GM23248 (cell line): ENCODE measurements at regions not wholly inside any gene's neighbourhood (a gene's known extent, or its start where the extent isn't known, plus 50 kb on each side); places are given as distances from the start of the nearest gene placed in this dataset.

ENCODE experiments used
- DNase-seq: peaks from one replicate; pipeline ENCODE4 v3.0.0-alpha.2; 2015
- H2AFZ ChIP-seq: fragments of 200-600 bp; sonication (generic); 2 replicates; pipeline ENCODE4 v1.6.1; 2016; ENCODE audit warnings: antibody characterized with exemption
- H3F3A ChIP-seq: fragments of 200-600 bp; sonication (generic); 2 replicates; pipeline ENCODE4 v1.6.1; 2016; ENCODE audit warnings: mild to moderate bottlenecking, antibody characterized with exemption, mixed run types; ENCODE audit not compliant: insufficient read depth
- H3K27ac ChIP-seq: fragments of 200-600 bp; sonication (generic); 2 replicates; pipeline ENCODE4 v1.5.1; 2016; ENCODE audit warnings: mild to moderate bottlenecking
- H3K27me3 ChIP-seq: fragments of 200-600 bp; sonication (generic); replicated peaks from 2 replicates; pipeline ENCODE4 v1.6.1; 2016; ENCODE audit warnings: mild to moderate bottlenecking; ENCODE audit not compliant: insufficient read depth
- H3K36me3 ChIP-seq: fragments of 200-600 bp; sonication (generic); 2 replicates; pipeline ENCODE4 v1.6.1; 2016; ENCODE audit warnings: low read depth, mild to moderate bottlenecking
- H3K4me1 ChIP-seq: fragments of 200-600 bp; sonication (generic); 2 replicates; pipeline ENCODE4 v1.6.1; 2016; ENCODE audit warnings: mild to moderate bottlenecking; ENCODE audit not compliant: insufficient read depth
- H3K4me2 ChIP-seq: fragments of 200-600 bp; sonication (generic); one replicate; pipeline ENCODE4 v1.6.1; 2016; ENCODE audit warnings: mild to moderate bottlenecking; ENCODE audit not compliant: unreplicated experiment
- H3K4me3 ChIP-seq: fragments of 200-600 bp; sonication (generic); 2 replicates; pipeline ENCODE4 v1.5.1; 2016; ENCODE audit warnings: mild to moderate bottlenecking
- H3K79me2 ChIP-seq: fragments of 200-600 bp; sonication (generic); 2 replicates; pipeline ENCODE4 v1.6.1; 2016; ENCODE audit warnings: mild to moderate bottlenecking; ENCODE audit not compliant: insufficient read depth
- H3K9ac ChIP-seq: fragments of 200-600 bp; sonication (generic); 2 replicates; pipeline ENCODE4 v1.6.1; 2016; ENCODE audit warnings: mild to moderate bottlenecking
- H3K9me2 ChIP-seq: fragments of 200-600 bp; sonication (generic); 2 replicates; pipeline ENCODE4 v1.6.1; 2016; ENCODE audit warnings: mixed run types, mild to moderate bottlenecking, moderate library complexity; ENCODE audit not compliant: insufficient read depth
- H3K9me3 ChIP-seq: fragments of 200-600 bp; sonication (generic); one replicate; pipeline ENCODE4 v1.6.1; 2017; ENCODE audit warnings: low read depth
- H4K20me1 ChIP-seq: fragments of 200-600 bp; sonication (generic); 2 replicates; pipeline ENCODE4 v1.6.0; 2016; ENCODE audit not compliant: insufficient read depth
- EZH2 ChIP-seq: fragments of 200-600 bp; sonication (generic); IDR thresholded peaks from 2 replicates; pipeline ENCODE4 v1.6.1; 2018; ENCODE audit warnings: antibody characterized with exemption, mild to moderate bottlenecking; ENCODE audit not compliant: insufficient read depth, poor library complexity, severe bottlenecking
- EZH2phosphoT487 ChIP-seq: fragments of 200-600 bp; sonication (generic); IDR thresholded peaks from 2 replicates; pipeline ENCODE4 v1.6.1; 2018; ENCODE audit warnings: antibody characterized with exemption, moderate library complexity, mild to moderate bottlenecking, low read depth; ENCODE audit not compliant: insufficient read depth
- WGBS, 2 experiments: methylation state at CpG; one replicate each; pipeline ENCODE4 v1.1.6; 2015 to 2017; ENCODE audit warnings: low lambda C conversion rate in 2 of 2, low coverage in 1 of 2; ENCODE audit errors: missing lambda C conversion rate in 2 of 2; 5-methylcytosine and 5-hydroxymethylcytosine counted together
- in situ Hi-C: fragments of 300-500 bp; cut with MboI; formaldehyde crosslinking; loops from 2 replicates; pipeline ENCODE4 v1.15.0; 2020

- H3K4me3 ChIP-seq: no peak overlapping the region
- H3K4me1 ChIP-seq: no peaks in the 10 kb centered on the region
- no peaks in the 10 kb centered on the region for H3F3A ChIP-seq
- TF ChIP-seq EZH2 (no peak), EZH2phosphoT487 (no peak)
- no peak overlapping the region for H3K27ac ChIP-seq
- no peaks in the 10 kb centered on the region for H3K36me3 ChIP-seq
- no peaks in the 10 kb centered on the region for H3K79me2 ChIP-seq
- no peak overlapping the region for H2AFZ ChIP-seq
- no peak overlapping the region for H3K9ac ChIP-seq
- no peaks in the 10 kb centered on the region for H4K20me1 ChIP-seq
- DNase-seq: peak; percentile 9
- H3K4me2 ChIP-seq: no peak overlapping the region
- H3K9me3 ChIP-seq: no peaks in the 10 kb centered on the region
- no peaks in the 10 kb centered on the region for H3K27me3 ChIP-seq
- no peaks in the 10 kb centered on the region for H3K9me2 ChIP-seq
- in situ Hi-C loops: no loop called here
- WGBS, 2 experiments: 88 to 92% methylated on average over 5 of the region's 5 CpGs
These were observed 57.9 kb upstream of the EPAS1 start for GRCh38 chr2:46239175-46239846.

- no peak overlapping the region for H3K4me2 ChIP-seq
- in situ Hi-C loops: no loop called here
- no peaks in the 10 kb centered on the region for H3K9me2 ChIP-seq
- no peak overlapping the region for H2AFZ ChIP-seq
- no peaks in the 10 kb centered on the region for H3K4me1 ChIP-seq
- no peak overlapping the region for H3K4me3 ChIP-seq
- H3K79me2 ChIP-seq: no peaks in the 10 kb centered on the region
- no peak overlapping the region for H3K27ac ChIP-seq
- no peak for TF ChIP-seq EZH2
- no peak for TF ChIP-seq EZH2phosphoT487
- H4K20me1 ChIP-seq: no peaks in the 10 kb centered on the region
- 92 to 93% methylated on average over 4 of the region's 4 CpGs for WGBS, 2 experiments
- no peaks in the 10 kb centered on the region for H3K27me3 ChIP-seq
- no peak for DNase-seq
- no peaks in the 10 kb centered on the region for H3F3A ChIP-seq
- H3K36me3 ChIP-seq: no peaks in the 10 kb centered on the region
- no peak overlapping the region for H3K9ac ChIP-seq
- H3K9me3 ChIP-seq: no peaks in the 10 kb centered on the region
These were observed 57.4 kb upstream of the EPAS1 start for GRCh38 chr2:46239847-46240181.

- no peaks in the 10 kb centered on the region for H3K4me1 ChIP-seq
- H3K9me3 ChIP-seq: no peaks in the 10 kb centered on the region
- H3K27ac ChIP-seq: no peak overlapping the region
- no peaks in the 10 kb centered on the region for H4K20me1 ChIP-seq
- in situ Hi-C loops: no loop called here
- H3K9me2 ChIP-seq: no peaks in the 10 kb centered on the region
- DNase-seq: peak; percentile 51
- no peaks in the 10 kb centered on the region for H3F3A ChIP-seq
- H3K36me3 ChIP-seq: no peaks in the 10 kb centered on the region
- H3K4me2 ChIP-seq: no peak overlapping the region
- H3K9ac ChIP-seq: no peak overlapping the region
- no peak overlapping the region for H2AFZ ChIP-seq
- H3K4me3 ChIP-seq: no peak overlapping the region
- no peak for TF ChIP-seq EZH2
- TF ChIP-seq EZH2phosphoT487: no peak
- no peaks in the 10 kb centered on the region for H3K27me3 ChIP-seq
- no peaks in the 10 kb centered on the region for H3K79me2 ChIP-seq
- WGBS, 2 experiments: 42 to 54% methylated on average over 2 of the region's 2 CpGs
These were observed 55.9 kb upstream of the EPAS1 start for GRCh38 chr2:46241344-46241743.

- no peak for DNase-seq
- H3K36me3 ChIP-seq: no peaks in the 10 kb centered on the region
- no peaks in the 10 kb centered on the region for H3F3A ChIP-seq
- H3K4me1 ChIP-seq: no peaks in the 10 kb centered on the region
- H2AFZ ChIP-seq: no peak overlapping the region
- no peaks in the 10 kb centered on the region for H4K20me1 ChIP-seq
- H3K27me3 ChIP-seq: no peaks in the 10 kb centered on the region
- no peaks in the 10 kb centered on the region for H3K9me2 ChIP-seq
- no peak overlapping the region for H3K4me3 ChIP-seq
- WGBS, 2 experiments: 93% methylated on average over 7 of the region's 7 CpGs
- no peak overlapping the region for H3K4me2 ChIP-seq
- H3K9me3 ChIP-seq: no peaks in the 10 kb centered on the region
- H3K79me2 ChIP-seq: no peaks in the 10 kb centered on the region
- in situ Hi-C loops: no loop called here
- no peak for TF ChIP-seq EZH2phosphoT487
- TF ChIP-seq EZH2: no peak
- H3K27ac ChIP-seq: no peak overlapping the region
- no peak overlapping the region for H3K9ac ChIP-seq
These were observed 51.3 kb upstream of the EPAS1 start for GRCh38 chr2:46245869-46246268.

GRCh38 chr2:46246790-46247189, 50.4 kb upstream of the EPAS1 start:
- 35 to 38% methylated on average over 1 of the region's 1 CpG for WGBS, 2 experiments
- in situ Hi-C loops: no loop called here
- Histone ChIP-seq H3K9me3 (no peaks in the 10 kb centered on the region), H3K36me3 (no peaks in the 10 kb centered on the region), H3K27ac (no peak overlapping the region), H3K4me3 (no peak overlapping the region), H3K4me2 (no peak overlapping the region), H3K9ac (no peak overlapping the region), H3K79me2 (no peaks in the 10 kb centered on the region), H3F3A (no peaks in the 10 kb centered on the region), H2AFZ (no peak overlapping the region), H3K4me1 (no peaks in the 10 kb centered on the region), H3K9me2 (no peaks in the 10 kb centered on the region), H3K27me3 (no peaks in the 10 kb centered on the region), H4K20me1 (no peaks in the 10 kb centered on the region)
- no peak for DNase-seq
- TF ChIP-seq EZH2phosphoT487: no peak
- no peak for TF ChIP-seq EZH2
